Hematopoietic multipotent progenitor cell treated with erythropoietin and hydrocortisone succinate and interleukin-3 and kit ligand, for 15 days (in vitro differentiated cells): ENCODE measurements at regions not wholly inside any gene's neighbourhood (a gene's known extent, or its start where the extent isn't known, plus 50 kb on each side); places are given as distances from the start of the nearest gene placed in this dataset.

Experiments used
- DNase-seq: peaks from one replicate; pipeline ENCODE4 v3.0.0-alpha.2; 2015; ENCODE audit warnings: low spot score

GRCh38 chr12:28882444-28882843 is 266.6 kb upstream of the FAR2 start:
- DNase-seq, result no peak

DNA sequence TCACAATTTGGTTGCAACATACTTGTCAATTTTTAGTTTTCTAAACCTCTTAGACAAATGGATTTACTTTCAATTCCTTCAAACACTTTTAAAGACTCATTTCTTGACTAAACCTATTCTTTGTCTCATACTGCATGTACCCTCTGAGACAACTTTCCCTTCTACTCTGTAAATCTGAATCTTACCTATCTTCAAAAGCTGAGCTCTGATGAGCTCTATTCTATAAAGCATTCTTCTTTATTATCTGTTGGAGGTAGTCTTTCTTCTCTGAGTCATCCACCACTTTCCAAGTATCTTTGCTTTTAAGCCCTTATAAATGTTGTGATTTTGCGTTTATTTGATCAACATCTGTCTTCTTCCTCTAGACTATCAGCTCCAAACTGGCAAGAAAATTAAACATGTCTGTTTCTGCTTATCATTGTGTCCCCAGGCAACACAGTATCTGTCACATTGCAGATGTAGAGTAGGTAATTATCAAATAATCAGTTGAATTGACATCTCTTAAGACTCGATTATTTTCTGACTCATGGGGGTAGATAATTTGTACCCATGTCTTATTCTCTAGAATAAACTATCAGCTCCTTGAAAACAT is 265.6 kb upstream of the FAR2 start:
- no peak for DNase-seq

DNA sequence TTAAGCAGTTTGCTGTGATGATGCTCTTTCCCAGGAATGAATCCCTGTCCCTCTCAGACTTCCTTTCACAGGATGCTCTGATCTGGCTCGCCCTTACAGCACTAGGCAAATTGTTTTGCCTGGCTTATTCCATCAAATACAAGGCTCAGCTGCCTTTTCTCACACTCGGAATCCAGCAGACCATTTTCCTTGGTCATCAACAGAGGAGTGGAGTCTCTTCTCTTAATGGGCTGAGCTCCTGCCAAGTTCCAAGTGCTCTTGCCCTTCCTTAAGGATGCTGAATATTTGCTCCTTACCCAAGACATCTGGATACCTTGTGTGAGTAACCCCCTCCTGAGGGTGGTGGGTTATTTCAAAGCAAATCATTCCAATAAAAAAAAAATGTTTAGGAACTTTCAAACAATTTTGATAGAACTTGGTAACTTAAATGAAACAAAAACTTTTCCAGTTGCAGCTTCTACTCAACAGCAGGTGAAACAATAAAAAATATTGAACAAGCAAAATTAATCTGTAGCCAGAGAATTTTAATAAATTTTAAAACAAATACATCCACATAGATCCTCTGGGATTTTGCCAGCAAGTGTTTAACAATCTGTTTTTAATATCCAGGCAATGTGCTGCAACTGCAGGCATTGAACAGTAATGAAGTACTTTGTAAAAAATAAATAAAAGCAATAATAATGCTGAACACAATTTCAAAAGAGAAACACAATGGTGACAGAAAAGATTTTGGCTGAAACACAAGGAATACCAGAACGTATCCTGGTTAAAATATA is 264.0 kb upstream of the FAR2 start:
- DNase-seq, result no peak

- DNase-seq, result no peak
Measured at GRCh38 chr12:28885928-28886327, 263.1 kb upstream of the FAR2 start.

DNA sequence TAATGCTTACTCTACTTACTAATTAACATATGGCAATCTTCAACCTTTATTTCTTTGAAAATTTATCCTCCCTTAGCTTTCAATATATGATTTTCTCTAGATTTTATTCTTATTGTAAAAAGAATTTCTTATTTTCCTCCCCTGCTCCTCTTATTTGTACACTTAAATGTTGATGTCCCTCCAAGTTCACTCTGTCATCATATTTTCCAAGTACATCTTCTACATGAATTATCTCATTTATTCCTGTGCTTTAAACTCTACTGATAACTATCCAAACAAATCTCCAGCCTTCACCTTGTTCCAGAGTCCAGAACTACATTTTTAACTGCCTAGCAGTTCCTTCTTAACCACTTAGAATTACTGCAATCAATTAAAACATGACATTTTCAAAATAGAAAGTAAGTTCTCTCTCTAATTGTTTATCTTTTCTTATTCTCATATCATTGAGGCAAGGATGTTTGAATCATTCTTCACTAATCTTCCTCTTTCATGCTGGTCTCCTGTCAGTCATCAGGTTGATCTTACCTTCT is 261.6 kb upstream of the FAR2 start:
- no peak for DNase-seq

DNA sequence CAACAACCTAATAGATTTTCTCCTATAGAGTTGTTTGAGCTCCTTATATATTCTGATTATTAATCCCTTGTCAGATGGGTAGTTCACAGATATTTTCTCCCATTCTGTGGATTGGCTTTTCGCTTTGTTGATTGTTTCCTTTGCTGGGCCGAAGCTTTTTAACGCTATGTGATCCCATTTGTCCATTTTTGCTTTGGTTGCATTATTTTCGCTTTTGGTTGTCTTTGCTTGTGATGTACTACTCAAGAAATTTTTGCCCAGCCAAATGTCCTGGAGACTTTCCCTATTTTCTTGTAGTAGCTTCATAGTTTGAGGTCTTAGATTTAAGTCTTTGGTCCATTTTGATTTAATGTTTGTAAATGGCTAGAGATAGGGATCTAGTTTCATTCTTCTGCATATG is 258.4 kb upstream of the FAR2 start:
- no peak for DNase-seq

GRCh38 chr12:28891126-28891525 is 258.0 kb upstream of the FAR2 start:
- DNase-seq, result no peak

DNA sequence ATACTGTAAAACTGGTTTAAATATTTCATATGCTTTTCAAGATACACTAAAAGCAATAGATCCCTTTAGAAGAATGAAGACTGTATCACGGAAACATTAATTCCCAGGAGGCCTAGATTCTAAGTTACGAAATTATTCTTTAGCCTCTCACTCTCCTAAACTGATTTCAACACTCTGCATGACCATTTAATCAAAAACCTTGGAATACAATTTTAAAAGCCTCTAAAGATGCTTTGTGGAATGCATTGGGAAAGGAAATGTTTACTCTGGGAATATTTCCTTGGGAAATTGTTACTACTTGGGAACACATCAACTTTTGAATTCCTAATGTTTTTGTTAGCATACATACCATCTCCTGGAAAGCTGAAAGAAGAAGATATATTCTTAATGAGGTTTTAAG is 255.7 kb upstream of the FAR2 start:
- no peak for DNase-seq

- no peak for DNase-seq
Measured at GRCh38 chr12:28893856-28894255, 255.2 kb upstream of the FAR2 start.

- no peak for DNase-seq
Measured at GRCh38 chr12:28896421-28896820, 252.7 kb upstream of the FAR2 start.

DNA sequence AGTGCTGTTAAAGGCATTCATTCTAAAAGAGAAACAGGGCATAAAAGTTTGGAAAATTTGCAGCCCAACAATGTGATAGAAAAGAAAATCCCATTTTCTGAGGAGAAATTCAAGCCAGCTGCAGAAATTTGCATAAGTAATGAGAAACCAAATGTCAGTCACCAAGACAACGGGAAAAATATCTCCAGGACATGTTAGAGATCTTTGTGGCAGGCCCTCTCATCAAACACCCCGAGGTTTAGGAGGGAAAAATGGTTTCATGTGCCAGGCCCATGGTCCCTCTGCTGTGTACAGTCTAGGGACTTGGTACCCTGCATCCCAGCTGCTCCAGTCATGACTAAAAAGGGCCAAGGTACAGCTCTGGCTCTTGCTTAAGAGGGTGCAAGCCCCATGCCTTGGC is 251.0 kb upstream of the FAR2 start:
- DNase-seq, result no peak

DNA sequence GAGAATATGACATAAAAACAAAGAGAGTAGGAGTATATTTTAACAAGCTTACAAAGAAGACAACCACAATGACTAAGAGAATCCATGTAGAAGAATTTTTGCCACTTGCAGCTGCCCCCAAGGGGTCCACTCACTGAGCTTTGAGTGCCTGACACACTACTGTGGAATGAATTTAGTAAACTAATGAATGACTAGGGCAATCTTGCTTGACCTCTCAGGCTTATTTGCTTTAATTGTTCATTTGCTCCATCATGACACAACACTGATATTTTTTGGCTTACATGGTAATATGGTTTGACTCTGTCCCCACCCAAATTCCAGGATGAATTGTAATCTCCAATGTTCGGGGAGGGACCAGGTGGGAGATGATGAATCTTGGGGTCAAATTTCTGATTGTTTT is 249.1 kb upstream of the FAR2 start:
- no peak for DNase-seq

- DNase-seq, result no peak
Measured at GRCh38 chr12:28905220-28905955, 243.7 kb upstream of the FAR2 start.

DNA sequence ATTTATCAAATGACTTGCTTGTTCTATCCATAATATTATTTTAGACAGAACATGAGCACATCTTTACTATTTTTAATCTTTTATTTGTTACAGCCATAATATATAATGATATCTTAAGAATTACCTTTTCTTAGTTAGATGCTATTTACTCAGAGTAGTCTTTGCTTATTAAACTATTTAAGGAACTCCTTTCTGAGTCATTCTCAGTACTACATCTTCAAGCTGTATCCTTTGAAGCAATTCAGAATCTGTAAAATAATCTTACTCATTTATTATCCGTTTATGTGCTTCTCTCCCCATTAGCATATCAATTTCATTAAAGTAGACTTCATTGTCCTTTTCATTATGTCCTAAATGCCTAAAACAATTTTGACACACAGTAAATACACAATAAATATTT is 240.4 kb upstream of the FAR2 start:
- no peak for DNase-seq

GRCh38 chr12:28909291-28909690 is 239.8 kb upstream of the FAR2 start:
- DNase-seq, result no peak

GRCh38 chr12:28925719-28926376 is 223.2 kb upstream of the FAR2 start:
- DNase-seq, result no peak

- no peak for DNase-seq
Measured at GRCh38 chr12:28930704-28931103, 218.4 kb upstream of the FAR2 start.

- DNase-seq, result no peak
Measured at GRCh38 chr12:28933176-28933575, 215.9 kb upstream of the FAR2 start.

- no peak for DNase-seq
Measured at GRCh38 chr12:28933864-28934527, 215.1 kb upstream of the FAR2 start.

DNA sequence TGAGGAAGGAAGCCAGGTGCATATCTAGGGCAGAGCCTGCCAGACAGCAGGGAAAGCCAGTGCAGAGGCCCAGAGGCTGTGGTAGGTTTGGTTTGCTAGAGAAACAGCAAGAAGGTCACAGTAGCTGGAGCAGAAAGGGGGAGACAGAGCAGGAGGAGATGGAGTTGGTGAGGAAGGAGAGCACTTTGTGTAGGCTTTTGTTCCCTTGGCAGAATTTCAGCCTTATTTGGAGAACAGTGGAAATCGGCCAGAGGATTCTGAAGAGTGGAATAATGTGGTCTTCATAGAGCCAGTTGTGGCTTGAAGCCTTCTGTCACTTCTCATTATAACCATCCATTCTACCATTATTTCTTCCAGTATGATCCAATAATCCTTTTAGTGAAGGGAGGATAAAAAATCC is 212.9 kb upstream of the FAR2 start:
- no peak for DNase-seq

DNA sequence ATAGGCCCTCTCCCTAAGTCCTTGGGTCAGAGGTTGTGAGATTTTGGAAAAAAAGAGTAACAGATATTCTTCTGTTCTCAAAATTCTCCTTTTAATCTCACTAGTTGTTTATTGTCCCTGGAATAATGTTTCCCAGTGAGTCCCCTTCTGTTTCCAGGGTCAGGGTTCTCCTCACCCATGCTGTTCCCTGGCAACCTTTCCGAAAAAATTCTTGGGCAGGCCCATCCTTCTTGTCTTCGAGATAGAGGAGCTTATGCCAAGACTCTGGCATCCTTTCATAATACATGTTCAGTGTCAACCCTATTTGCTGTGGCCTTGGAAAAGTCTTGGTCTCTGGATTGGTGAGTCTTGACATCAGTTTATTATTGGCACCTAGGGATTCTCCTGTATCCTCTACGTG is 212.4 kb upstream of the FAR2 start:
- no peak for DNase-seq

- DNase-seq, result no peak
Measured at GRCh38 chr12:28937196-28937595, 211.9 kb upstream of the FAR2 start.
